ENCODE measurements at regions not wholly inside any gene's neighbourhood (a gene's known extent, or its start where the extent isn't known, plus 50 kb on each side); places are given as distances from the start of the nearest gene placed in this dataset.
"Not testable (repeated sequence)": the region's sequence is repeated elsewhere in the genome, so short reads cannot be mapped to it uniquely, and the experiment has no call there.

DNA sequence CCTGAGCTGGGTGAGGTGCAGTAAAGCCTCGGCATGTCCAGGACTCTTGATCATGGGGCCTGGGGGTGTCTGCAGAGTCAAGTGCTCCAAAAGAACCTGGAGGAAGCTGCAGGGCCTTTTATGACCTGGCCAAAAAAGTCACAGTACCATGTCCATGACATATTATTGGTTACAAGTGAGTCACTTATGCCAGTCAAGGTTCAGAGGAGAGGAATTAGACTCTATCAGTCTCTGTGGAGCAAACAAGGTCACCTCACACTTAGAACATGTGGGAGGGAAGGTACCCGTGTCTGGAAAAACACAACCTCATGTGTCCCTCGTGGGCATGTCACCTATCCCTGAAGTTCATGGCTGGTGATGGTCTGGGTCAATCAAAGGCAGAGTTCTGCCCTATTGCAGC, 465.7 kb downstream of the FBXO15 start:
- no peak for DNase-seq (ENCODE audit: low read depth)

DNA sequence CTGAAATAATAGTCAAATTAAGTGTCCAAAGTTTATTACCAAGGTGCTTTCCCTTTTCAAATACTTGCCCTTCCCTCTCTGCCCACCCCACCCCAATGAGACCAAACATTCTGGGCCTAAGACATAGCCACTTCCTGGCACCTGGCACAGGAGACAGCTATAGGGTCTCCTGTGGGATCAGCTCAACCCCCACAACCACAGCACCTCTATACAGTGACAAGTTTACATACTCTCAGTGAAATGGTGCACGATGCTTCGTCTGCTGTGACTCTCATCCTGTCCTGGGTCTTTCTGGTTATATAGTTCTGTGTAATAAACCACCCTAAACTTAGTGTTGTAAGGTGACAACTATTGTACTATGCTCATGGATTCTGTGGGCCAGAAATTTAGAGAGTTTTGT, 466.2 kb downstream of the FBXO15 start:
- no peak for DNase-seq (ENCODE audit: low read depth)

DNA sequence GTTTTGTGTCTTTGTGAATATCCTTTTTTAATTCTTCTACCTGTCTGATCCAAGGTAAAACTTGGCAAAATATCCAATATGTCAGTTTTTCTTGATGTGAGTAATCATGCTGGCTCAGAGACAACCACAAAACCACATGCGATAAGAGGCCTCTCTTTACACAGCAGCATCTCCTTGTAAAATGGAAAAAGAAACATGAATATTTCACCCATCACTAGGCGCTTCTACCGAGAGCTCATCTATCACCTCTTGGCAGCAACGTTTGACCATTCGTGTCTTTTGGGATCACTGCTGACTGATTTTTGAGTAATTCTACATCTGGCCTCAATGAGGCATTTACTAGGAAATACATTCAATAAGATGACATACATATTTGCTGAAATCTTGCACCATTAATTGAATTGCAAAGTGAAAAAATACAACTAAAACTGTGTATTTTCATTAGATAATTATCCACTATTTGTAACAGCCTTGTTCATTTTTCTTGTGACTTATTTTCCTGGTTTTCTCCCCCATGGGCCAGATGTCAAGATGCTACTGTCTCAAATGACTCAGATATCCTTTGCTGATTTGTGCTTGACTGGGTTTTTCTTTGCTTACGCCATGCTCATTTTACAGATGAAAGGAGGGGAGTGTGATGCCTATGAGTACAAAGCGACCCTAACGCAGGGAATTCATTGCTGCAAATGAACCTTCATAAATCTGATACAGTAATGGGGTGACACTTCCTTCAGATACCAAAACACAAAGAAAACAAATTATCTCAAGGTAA, 467.5 kb downstream of the FBXO15 start:
- DNase-seq (ENCODE audit: low read depth): no peak

DNA sequence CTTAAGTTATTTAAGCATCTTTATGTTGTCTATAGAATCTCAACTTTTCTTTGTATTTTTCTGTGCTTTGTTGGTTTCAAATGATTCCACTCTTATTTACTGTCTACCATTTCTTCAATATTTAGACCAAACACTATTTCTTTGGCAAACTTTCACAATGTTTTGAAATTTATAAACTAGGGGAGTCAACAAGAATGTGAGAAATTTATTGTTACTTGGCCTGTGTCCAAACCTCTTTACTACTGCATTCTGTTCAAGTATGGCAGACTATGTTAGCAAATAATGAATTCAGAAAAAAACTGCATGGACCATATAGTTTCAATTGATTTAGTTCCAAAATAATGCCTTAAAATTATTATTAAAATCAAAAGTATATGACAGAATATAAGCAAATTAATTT, 470.2 kb downstream of the FBXO15 start:
- no peak for DNase-seq (ENCODE audit: low read depth)

DNA sequence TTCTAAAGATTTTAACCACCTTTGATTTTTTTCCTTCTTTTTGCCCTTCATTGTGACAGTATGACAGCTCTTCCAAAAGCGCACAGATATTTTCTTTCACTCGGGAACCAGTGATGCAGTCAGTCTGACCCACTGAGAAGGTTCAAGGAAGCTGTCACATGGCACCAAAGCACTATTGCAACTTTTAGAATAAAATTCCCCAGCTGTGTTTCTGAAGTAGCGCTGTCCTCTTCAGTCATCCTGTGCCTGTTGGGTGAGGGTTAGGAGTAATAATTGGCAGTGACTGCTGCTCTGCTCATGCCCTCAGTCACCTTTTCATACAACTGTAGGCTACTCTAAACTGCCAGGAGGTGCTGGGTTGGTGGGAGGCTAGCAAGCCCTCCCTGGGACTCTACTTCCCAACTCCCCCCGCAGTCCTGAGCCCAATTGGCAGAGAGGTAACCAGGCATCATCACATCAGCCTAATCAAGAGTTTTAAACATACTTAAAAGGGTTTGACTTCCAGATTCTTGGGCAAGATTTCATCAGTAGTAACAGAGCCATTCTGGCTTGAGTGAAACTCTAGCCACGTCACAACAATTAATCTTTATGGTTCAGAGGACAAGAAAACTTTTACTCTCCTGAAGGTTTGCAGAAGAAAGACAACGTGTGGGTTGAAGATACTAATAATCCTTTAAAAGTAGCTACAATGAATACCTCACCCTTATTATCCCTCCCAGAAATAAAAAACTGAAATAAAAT, 473.3 kb downstream of the FBXO15 start:
- DNase-seq (ENCODE audit: low read depth): no peak

DNA sequence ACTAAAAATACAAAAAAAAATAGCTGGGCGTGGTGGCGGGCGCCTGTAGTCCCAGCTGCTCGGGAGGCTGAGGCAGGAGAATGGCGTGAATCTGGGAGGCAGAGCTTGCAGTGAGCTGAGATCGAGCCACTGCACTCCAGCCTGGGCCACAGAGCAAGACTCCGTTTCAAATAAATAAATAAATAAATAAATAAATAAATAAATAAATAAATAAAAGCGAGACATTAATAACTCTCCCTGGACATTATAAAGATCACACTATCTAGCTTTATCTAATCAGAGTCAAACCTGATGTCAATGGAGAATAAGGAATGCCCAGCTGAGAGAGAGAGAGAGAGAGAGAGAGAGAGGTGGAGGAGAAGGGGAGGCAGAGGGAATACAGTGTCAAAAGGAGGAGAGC, 476.2 kb downstream of the FBXO15 start:
- not testable (repeated sequence) for DNase-seq (ENCODE audit: low read depth)

DNA sequence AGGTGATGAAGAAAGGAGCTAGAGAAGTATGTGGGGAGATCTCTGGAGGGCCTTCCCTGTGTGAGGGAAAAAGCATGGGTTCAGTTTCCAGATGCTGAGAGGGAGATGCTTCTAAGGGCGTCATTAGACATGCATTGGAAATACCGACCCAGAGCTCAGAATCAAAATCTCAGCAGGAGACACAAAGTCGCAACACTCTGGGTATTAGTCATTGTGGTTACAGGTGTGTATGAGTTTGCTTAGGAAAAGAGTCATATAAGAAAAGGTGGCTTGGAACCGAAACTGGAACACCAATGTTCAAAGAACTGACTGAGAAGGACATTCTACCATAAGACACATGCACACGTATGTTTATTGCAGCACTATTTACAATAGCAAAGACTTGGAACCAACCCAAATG, 477.1 kb downstream of the FBXO15 start:
- DNase-seq (ENCODE audit: low read depth): no peak

DNA sequence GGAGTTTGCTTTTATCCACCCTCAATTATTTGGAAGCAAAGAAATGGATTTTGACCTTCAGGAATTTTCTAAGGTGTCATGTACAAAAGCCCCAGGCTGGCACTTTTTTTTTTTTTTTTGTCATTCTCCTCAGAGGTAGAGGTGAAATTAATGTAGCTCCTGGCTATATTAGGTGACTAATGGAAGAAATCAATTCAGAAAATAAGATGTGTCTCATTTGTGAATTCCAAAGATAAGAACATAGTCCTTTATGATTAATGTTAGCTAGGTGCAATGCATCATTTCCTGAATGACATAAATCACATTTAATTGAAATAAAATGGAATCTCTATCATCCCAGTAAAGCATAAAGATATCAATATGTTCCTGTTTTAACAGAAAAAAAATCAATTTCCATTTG, 477.6 kb downstream of the FBXO15 start:
- DNase-seq (ENCODE audit: low read depth): no peak

DNA sequence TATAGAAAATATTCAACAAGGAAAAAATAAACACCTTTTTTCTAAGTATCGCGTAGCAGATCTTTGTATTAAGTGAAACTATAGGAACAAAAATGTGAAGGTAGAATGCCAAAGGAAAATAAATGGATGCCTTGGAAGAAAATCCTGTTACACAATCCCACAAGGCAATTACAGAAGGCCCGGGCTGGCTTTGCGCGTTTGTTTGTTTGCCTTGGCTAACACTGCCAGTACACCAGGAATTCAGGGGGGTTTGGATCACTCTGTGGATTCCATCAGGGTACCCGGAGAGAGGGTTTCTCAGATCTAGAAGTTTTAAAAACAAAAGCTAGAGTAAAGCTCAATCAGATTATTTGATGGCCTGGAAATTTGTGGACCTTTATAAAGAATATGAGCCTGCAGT, 478.3 kb downstream of the FBXO15 start:
- DNase-seq (ENCODE audit: low read depth): no peak

DNA sequence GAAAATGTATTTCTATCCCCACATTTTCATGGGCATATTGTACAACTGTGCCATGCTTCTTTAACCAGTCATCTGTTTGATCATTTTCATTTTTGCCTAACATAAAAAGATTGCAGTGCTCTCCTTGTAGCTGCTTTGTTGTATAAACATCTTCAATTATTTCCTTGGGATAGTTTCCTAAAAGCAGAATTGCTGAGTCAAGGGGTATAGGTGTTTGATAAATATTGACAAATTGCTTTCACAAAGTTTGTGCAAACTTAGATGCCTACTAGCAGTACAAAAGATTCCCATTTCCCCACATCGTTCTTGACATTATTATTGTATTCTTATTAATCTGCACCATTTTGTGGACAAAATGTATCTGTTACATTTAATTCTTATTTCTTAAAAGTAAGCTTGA, 479.6 kb downstream of the FBXO15 start:
- DNase-seq (ENCODE audit: low read depth): no peak

DNA sequence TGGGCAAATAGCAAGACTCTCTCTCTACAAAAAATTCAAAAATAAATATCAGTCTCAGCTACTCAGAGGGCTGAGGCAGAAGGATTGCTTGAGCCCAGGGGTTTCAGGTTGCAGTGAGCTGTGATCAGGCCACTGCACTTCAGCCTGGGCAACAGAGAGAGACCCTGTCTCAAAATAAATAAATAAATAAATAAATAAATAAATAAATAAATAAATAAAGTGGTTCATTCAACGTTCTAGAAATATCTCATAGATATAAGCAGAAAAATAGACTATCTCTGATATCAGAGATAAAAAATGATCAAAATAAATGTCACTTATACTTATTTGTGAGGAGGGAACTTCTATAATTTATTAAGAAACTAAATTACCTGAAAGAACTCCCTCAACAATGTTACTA, 480.9 kb downstream of the FBXO15 start:
- no peak for DNase-seq (ENCODE audit: low read depth)

DNA sequence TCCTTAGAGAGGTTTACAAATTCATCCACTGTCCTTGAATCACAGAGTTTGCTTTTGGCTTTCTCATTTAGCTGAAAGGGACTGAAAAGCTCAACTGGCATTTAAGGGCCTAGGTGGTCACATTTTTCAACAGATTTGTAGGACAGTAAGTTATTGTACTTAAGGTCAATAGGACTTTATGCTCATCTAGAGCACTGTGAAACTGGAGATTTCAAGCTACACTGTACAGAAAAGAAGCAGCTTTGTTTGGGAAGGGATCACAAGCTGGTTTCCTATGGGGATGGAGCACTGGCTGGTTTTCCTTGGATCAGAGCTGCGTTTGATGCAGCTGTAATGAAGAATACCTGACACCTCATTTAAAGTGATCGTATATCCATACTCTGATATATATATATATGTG, 482.7 kb downstream of the FBXO15 start:
- no peak for DNase-seq (ENCODE audit: low read depth)

DNA sequence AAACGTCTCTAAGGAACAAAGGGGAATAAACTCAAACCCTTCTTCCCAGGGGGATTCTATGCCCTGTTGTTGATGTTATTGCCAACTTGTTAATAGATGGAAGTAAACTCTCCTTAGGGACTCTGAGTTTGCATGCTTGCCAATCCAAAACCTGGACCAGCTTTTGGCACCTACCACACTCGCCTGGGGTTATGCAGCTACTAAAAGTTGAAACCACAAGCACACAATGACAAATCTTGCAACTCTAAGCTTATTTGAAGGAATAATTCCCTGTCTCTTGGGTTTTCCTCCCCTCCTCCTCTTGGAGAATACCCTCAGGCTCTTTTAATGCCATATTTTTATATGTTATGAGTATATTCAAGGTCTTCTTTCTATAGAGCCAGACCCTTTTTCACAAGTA, 484.1 kb downstream of the FBXO15 start:
- no peak for DNase-seq (ENCODE audit: low read depth)

DNA sequence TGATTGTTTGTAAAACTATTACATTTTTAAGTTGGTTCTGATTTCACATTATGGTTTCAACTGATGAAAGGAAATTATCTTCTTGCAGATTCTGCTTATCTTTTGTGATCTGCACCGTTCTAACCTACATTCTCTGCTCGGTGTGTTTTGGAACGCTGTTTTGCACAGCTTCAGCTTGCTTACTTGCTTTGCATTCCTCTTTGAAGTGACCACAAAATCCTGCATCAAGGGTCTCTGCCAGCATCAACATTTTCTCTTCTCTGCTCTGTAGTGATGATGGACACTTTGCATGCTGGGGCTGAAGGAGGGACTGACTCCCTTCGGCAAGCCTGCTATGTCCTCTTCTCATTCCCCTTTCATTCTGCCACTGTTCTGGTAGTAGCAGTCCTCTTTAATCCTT, 485.2 kb downstream of the FBXO15 start:
- no peak for DNase-seq (ENCODE audit: low read depth)

DNA sequence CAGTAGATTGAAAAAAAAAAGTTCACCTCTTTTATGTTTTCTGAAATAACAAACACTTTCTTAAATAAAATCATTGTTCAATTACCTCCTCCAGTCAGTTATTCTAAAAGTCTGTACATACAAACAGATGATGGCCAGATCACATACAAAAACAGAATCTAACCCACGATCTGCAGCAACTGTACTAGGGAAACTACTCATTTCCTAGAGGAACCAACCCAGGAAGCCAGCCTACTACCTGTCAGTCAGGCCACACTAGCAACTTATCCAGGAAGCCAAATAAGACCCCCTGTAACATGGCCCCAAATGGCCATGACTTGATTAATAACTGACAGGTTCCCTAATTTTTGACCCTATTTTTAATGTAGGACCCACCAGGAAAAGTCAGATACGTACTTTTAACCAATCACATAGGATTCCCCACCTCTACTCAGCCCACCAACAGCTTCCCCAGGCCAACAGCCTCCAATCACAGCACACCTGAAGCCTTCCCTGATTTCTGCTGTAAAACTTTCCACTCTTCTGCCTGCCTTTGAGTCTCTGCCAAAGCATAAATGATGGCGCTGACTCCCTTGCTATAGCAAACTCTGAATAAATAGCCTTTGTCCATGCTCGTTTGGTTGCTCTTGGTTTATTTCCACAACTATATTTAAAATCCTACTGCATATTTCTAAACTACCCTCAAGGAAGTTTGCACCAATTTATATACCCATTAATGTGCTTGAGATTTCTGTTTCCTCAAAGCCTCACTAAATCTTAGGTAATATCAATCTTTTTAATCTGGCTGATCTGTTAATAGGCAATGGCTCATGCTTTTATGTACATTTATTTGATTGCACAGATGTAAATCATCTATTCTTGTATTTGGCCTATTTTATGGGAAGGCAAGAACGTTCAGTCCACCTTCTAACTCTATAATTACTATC, 486.4 kb downstream of the FBXO15 start:
- no peak for DNase-seq (ENCODE audit: low read depth)

DNA sequence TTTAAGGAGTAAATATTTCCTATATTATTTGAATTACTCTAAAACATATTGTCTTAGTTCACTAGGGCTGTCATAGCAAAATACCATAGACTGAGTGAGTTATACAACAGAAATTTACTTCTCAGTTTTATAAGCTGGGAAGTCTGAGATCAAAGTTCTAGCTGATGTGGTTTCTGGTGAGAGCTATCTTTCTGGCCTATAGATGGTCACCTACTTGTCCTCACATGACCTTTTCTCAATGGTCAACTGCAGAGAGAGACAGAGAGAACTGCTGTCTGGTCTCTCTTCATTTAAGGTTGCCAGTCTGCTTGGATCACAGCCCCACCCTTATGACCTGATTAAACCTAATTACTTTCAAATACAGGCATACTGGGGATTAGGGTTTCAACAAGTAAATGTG, 490.9 kb downstream of the FBXO15 start:
- no peak for DNase-seq (ENCODE audit: low read depth)

DNA sequence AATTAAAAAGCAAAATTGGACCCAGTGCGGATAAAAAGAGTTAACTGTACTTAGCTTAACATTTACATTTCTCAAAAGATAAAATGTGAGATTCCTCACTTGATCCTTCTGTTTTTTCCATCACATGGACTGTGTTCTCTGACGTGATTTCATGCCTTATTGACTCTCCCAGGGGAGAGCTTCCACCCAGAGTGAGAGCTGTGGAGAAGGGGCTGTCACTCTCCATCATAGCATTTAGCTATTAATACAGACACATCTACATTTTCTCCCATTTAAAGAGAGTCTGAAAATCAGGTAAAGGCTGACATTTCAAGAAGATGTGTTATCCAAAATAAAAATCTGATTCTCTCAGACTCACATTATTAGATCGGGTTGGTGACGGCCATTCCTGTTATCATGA, 493.8 kb downstream of the FBXO15 start:
- no peak for DNase-seq (ENCODE audit: low read depth)

DNA sequence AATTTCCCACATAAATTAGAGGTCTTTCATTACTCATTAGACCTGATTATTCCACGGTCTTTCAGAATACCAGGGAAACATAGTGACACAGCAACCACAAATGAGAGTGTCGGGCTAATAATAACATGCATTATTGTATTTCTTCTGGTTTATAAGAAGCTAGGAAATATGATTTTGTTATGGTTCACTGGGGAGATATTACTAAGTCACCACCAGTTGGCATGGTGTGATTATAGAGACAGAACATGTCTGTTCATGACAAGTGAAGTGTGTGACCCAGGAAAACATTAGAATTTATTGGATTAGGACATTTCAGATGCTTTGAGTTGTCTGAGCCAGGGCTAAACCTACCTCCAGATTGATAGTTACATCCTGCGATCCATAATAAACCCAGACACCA, 494.4 kb downstream of the FBXO15 start:
- DNase-seq (ENCODE audit: low read depth): no peak

DNA sequence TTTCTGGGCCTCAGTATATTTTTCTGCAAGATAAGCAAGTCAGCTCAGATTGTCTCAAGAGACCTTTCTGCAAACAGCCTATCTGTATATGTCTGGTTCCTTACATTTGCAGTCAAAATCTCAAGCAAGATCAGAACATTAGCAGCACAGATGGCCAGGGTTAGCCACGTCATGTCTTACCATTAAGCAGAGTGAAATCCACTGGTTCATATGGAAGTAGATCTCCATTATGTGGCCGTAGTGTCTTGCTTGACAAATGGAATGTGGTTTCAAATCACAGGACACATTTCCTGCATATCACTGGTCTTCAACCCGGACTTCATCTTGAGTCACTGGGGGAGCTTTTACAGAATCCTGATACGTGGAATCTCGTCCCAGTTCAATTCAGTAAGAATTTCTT, 500.2 kb downstream of the FBXO15 start:
- no peak for DNase-seq (ENCODE audit: low read depth)

DNA sequence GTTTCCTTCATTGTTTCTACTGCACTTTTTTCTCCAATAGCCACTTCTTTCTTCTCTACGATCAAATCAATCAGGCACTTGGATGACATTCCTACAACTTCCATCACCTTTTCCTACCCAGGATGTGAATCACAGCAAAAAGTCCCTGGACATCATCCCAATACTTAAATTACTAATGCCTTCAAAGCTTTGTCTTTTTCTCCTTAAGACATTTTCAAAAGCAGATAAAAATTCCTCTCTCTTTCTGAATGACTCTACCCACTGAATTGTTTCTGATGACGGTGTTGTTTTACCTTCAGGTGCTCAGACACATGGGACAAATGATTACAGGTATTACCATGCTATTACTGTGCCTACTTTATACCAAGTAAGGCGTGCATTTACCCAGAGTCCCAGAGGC, 500.9 kb downstream of the FBXO15 start:
- no peak for DNase-seq (ENCODE audit: low read depth)

DNA sequence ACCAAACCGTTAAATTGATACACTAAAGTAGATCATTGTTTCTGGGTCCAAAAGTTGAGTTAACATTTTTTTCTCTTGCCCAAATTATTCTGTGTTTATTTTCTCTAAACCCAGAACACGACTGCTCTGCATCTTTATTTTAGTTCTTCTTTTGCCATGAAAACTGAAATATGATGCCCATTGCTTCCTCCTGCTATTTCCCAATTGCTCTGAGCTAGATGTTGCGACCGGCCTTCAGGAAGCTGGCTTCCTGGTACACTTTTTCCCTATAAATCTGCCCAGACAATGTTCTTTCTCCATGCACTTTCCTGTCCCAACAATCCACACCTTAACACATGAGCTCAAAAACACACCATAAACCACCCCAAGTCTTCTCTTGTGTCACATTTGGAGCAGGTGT, 501.4 kb downstream of the FBXO15 start:
- DNase-seq (ENCODE audit: low read depth): no peak

DNA sequence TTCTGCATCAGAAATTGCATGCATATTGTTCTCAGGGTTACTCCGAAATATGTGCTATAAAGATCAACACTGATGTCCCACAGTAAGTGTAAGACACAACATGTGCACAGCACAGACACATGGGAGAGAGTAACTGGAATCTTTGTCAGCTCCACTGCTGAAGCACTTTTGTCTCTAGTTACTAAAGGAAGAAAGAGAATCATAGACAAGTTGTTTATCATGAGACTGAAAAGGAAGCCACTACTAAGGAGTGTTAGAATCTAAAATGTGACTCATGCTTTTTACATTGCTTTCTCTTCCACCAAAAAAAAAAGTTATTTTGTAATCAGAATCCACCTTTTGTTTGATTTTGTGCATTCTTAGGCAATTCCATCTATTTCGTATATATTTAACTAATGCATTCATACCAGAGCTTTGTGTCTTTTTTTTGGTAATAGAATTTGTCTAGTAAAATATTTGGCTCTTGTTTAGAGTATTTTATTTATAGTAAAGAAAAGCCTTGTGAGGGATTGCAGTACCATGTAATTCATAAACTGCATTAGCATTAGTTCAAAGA, 502.4 kb downstream of the FBXO15 start:
- no peak for DNase-seq (ENCODE audit: low read depth)

Measured in CMK (cell line).